ENCODE measurements at regions not wholly inside any gene's neighbourhood (a gene's known extent, or its start where the extent isn't known, plus 50 kb on each side); places are given as distances from the start of the nearest gene placed in this dataset.

GRCh38 chr22:48658871-48659270, 1168.8 kb downstream of the BRD1 start:
- H3K27ac ChIP-seq = no peak overlapping the region
- no peaks in the 10 kb centered on the region for H3K36me3 ChIP-seq
- no peak overlapping the region for H3K4me3 ChIP-seq
- H3K4me1 ChIP-seq = no peaks in the 10 kb centered on the region
- TF ChIP-seq, protein P1, sequence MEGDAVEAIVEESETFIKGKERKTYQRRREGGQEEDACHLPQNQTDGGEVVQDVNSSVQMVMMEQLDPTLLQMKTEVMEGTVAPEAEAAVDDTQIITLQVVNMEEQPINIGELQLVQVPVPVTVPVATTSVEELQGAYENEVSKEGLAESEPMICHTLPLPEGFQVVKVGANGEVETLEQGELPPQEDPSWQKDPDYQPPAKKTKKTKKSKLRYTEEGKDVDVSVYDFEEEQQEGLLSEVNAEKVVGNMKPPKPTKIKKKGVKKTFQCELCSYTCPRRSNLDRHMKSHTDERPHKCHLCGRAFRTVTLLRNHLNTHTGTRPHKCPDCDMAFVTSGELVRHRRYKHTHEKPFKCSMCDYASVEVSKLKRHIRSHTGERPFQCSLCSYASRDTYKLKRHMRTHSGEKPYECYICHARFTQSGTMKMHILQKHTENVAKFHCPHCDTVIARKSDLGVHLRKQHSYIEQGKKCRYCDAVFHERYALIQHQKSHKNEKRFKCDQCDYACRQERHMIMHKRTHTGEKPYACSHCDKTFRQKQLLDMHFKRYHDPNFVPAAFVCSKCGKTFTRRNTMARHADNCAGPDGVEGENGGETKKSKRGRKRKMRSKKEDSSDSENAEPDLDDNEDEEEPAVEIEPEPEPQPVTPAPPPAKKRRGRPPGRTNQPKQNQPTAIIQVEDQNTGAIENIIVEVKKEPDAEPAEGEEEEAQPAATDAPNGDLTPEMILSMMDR (IDR thresholded peaks at IDR 0.05) = no peak
- peaks cover 0 to 8% of the 10 kb centered on the region in 2 donors for H3K9me3 ChIP-seq
- no peaks in the 10 kb centered on the region for H3K27me3 ChIP-seq
- DNase-seq (ENCODE audit: low spot score) = no peak

- no peaks in the 10 kb centered on the region for H3K4me1 ChIP-seq
- no peaks in the 10 kb centered on the region for H3K27me3 ChIP-seq
- no peaks in the 10 kb centered on the region for H3K36me3 ChIP-seq
- TF ChIP-seq, protein P1 (IDR thresholded peaks at IDR 0.05) = no peak
- H3K4me3 ChIP-seq = no peak overlapping the region
- H3K9me3 ChIP-seq = peaks cover 0 to 2% of the 10 kb centered on the region in 2 donors
- no peak overlapping the region for H3K27ac ChIP-seq
- DNase-seq (ENCODE audit: low spot score) = no peak
Observed at GRCh38 chr22:48658246-48658645, 1169.4 kb downstream of the BRD1 start.

DNA sequence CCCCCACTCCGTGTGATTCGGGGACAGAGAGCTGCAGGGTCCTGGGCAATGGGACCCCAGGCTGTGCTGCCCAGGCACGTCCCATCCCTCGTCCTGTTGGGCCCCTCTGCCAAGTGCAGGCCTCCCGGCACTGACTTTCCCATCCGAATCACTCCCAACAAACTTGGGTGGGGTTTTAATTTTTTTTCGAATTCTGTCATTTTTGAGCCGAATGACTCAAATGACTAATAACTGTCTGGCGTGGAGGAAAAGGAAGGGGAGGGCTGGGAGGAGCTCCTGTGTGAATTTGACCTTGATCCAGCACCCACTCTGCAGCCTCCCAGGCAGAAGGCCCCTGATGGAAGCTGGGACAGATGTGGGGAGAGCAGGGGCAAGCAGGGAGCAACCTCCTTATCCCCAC, 1173.2 kb downstream of the BRD1 start:
- no peaks in the 10 kb centered on the region for H3K36me3 ChIP-seq
- DNase-seq (ENCODE audit: low spot score) = no peak
- TF ChIP-seq, protein P1 (IDR thresholded peaks at IDR 0.05) = no peak
- no peak overlapping the region for H3K4me3 ChIP-seq
- H3K27me3 ChIP-seq = no peaks in the 10 kb centered on the region
- H3K9me3 ChIP-seq = no peaks in the 10 kb centered on the region
- H3K4me1 ChIP-seq = no peaks in the 10 kb centered on the region
- H3K27ac ChIP-seq = no peak overlapping the region

DNA sequence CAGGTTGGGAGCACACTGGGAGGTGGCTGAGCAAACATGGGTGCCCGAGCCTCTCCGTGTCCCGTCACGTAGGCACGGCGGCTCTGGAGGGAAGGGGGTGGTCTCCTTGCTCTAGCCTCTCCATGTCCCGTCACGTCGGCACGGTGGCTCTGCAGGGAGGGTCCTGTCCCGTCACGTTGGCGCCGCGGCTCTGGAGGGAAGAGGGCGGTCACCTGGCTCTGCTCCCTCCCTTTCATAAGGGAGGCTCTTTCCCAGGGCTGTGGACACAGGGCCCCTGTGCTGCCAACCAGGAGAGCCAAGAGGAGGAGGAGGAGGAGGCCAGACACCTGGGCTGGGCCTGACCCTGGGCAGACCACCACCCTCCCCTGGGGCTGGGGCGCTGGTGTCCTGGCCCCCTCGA, 1173.7 kb downstream of the BRD1 start:
- Histone ChIP-seq H3K9me3 (no peaks in the 10 kb centered on the region), H3K4me1 (no peaks in the 10 kb centered on the region), H3K27ac (no peak overlapping the region), H3K36me3 (no peaks in the 10 kb centered on the region), H3K4me3 (no peak overlapping the region), H3K27me3 (no peaks in the 10 kb centered on the region)
- DNase-seq (ENCODE audit: low spot score) = no peak
- TF ChIP-seq, protein P1 (IDR thresholded peaks at IDR 0.05) = no peak

- H3K27ac ChIP-seq = no peak overlapping the region
- no peaks in the 10 kb centered on the region for H3K9me3 ChIP-seq
- no peak for DNase-seq (ENCODE audit: low spot score)
- no peak overlapping the region for H3K4me3 ChIP-seq
- H3K27me3 ChIP-seq = no peaks in the 10 kb centered on the region
- no peaks in the 10 kb centered on the region for H3K4me1 ChIP-seq
- no peaks in the 10 kb centered on the region for H3K36me3 ChIP-seq
- TF ChIP-seq, protein P1 (IDR thresholded peaks at IDR 0.05) = no peak
Observed at GRCh38 chr22:48653306-48653705, 1174.4 kb downstream of the BRD1 start.

DNA sequence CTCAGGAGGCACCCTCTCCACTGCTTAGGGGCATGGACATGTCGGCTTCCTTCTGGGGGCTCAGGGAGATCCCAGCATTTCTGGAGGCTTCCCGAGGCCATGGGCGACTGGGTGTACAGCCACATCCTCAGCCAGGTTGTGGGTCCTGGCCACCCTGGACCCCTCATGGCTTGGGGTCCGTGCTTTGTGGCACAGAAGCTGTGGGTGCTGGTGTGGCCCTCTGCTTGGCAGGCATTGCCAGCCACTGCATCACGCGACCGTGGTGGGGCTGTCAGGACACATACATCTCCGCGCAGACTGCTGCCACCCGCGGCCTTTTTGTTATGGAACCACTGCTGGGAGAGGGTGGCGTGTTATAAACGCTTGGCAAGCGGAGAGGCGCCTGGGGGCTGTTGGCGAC, 1174.9 kb downstream of the BRD1 start:
- Histone ChIP-seq H3K4me3 (no peak overlapping the region), H3K36me3 (no peaks in the 10 kb centered on the region), H3K4me1 (no peaks in the 10 kb centered on the region), H3K9me3 (no peaks in the 10 kb centered on the region), H3K27me3 (no peaks in the 10 kb centered on the region), H3K27ac (no peak overlapping the region)
- TF ChIP-seq, protein P1 (IDR thresholded peaks at IDR 0.05) = no peak
- no peak for DNase-seq (ENCODE audit: low spot score)

Data from right atrium auricular region (tissue), 2 donors.